Psoas muscle (tissue), 7 donors: ENCODE measurements at regions not wholly inside any gene's neighbourhood (a gene's known extent, or its start where the extent isn't known, plus 50 kb on each side); places are given as distances from the start of the nearest gene placed in this dataset.

Source experiments
- ATAC-seq, 4 donors: fragments of 200-7000 bp; cut with Tn5 transposase; one replicate each; pipeline ENCODE4 v1.9.1; 2020; ENCODE audit warnings: moderate library complexity in 3 of 4, mild to moderate bottlenecking in 2 of 4
- DNase-seq, 2 donors: peaks; one replicate each; pipeline ENCODE4 v3.0.0-alpha.2; 2020
- H3K27ac ChIP-seq: fragments of 200-600 bp; one replicate; pipeline ENCODE4 v1.8.0; 2022
- H3K27me3 ChIP-seq, 3 donors: fragments of 200-600 bp in 1 of 3; one replicate each; pipeline versions ENCODE4 v1.6.1 to v1.8.0; 2013 to 2022; ENCODE audit warnings: low read length in 2 of 3, mild to moderate bottlenecking in 2 of 3, moderate library complexity in 1 of 3; ENCODE audit not compliant: insufficient read depth in 3 of 3
- H3K36me3 ChIP-seq, 2 donors: fragments of 200-600 bp in 1 of 2; one replicate each; pipeline versions ENCODE4 v1.6.1 to v1.8.0; 2013 to 2022; ENCODE audit warnings: low read depth in 1 of 2, mild to moderate bottlenecking in 1 of 2, moderate library complexity in 1 of 2; ENCODE audit not compliant: insufficient read depth in 1 of 2
- H3K4me1 ChIP-seq: fragments of 200-600 bp; one replicate; pipeline ENCODE4 v1.8.0; 2022
- H3K4me3 ChIP-seq: fragments of 200-600 bp; one replicate; pipeline ENCODE4 v1.8.0; 2022; ENCODE audit warnings: mild to moderate bottlenecking
- H3K9me3 ChIP-seq: fragments of 200-600 bp; one replicate; pipeline ENCODE4 v1.8.0; 2022
- WGBS, 3 donors: extraction: QIAGEN DNeasy Blood & Tissue Kit; methylation state at CpG; one replicate each; pipeline versions ENCODE4 v1.1.6 to v1.1.7; 2013; 5-methylcytosine and 5-hydroxymethylcytosine counted together
- intact Hi-C, 2 donors: fragments of 100-400 bp; cut with DNase I; formaldehyde crosslinking; loops; one replicate each; pipeline versions ENCODE4 v1.11.0 to v1.14.2; 2022
- TF ChIP-seq, protein P1 (sequence below): fragments of 200-600 bp; IDR thresholded peaks from one replicate; pipeline ENCODE4 v1.8.0; 2022; ENCODE audit warnings: antibody characterized with exemption
- donor health status: healthy with polysubstance abuse.
- donor health status: DM: no; HTN: no; CAD: no; lungs with moderate emphysema.
- donor health status: Bipolar disorder and iron deficiency.
- donor health status: healthy.
- donor health status: DM: yes; HTN: yes; CAD: no.
- donor health status: DM: no; HTN: no; CAD: no.
- donor health status: DM: yes; HTN: yes; CAD: no.

DNA sequence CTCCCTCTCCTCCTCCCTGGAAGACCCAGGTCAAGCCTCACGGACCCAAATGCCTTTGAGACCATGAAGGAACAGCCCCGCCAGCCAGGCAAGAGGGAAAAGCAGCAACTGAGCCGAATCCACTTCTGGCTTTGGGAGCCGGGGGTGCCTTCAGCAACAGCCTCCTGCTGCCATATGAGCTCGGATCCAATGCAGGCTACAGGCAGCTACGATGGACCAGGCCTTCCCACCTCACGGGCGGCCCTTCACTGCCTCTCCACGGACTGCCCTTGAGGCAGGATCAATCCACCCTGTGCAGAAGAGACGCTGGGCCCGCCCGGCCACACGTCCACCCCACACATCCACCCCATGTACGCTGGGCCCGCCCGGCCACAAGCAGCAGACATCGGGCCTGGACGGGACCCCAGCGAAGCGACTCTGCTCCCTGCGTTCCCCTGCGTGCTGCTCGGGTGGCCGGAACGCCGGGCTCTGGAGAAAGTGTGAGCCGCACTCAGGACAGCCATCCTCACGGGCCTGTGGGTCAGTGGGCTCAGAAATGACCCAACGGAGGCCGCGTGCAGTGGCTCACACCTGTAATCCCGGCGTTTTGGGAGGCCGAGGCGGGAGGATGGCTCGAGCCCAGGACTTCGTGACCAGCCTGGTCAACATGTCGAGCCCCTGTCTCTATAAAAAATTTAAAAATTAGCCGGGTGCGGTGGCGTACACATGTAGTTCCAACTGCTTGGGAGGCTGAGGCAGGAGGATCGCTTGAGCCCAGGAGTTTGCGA, 82.0 kb downstream of the FOXL3 start:
- DNase-seq (peak; percentile 11 to 40), ATAC-seq (no peak)
- TF ChIP-seq, protein P1, sequence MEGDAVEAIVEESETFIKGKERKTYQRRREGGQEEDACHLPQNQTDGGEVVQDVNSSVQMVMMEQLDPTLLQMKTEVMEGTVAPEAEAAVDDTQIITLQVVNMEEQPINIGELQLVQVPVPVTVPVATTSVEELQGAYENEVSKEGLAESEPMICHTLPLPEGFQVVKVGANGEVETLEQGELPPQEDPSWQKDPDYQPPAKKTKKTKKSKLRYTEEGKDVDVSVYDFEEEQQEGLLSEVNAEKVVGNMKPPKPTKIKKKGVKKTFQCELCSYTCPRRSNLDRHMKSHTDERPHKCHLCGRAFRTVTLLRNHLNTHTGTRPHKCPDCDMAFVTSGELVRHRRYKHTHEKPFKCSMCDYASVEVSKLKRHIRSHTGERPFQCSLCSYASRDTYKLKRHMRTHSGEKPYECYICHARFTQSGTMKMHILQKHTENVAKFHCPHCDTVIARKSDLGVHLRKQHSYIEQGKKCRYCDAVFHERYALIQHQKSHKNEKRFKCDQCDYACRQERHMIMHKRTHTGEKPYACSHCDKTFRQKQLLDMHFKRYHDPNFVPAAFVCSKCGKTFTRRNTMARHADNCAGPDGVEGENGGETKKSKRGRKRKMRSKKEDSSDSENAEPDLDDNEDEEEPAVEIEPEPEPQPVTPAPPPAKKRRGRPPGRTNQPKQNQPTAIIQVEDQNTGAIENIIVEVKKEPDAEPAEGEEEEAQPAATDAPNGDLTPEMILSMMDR = no peak
- H3K9me3 ChIP-seq = no peaks in the 10 kb centered on the region
- 91 to 94% (median 92%) methylated on average over 42 to 43 of the region's 43 CpGs for WGBS, 3 donors
- no peak overlapping the region for H3K27ac ChIP-seq
- H3K36me3 ChIP-seq = no peaks in the 10 kb centered on the region
- H3K4me3 ChIP-seq = no peak overlapping the region
- intact Hi-C loops = no loop called here
- H3K4me1 ChIP-seq = no peaks in the 10 kb centered on the region
- peaks cover 0 to 16% (median 4%) of the 10 kb centered on the region in 3 donors for H3K27me3 ChIP-seq

DNA sequence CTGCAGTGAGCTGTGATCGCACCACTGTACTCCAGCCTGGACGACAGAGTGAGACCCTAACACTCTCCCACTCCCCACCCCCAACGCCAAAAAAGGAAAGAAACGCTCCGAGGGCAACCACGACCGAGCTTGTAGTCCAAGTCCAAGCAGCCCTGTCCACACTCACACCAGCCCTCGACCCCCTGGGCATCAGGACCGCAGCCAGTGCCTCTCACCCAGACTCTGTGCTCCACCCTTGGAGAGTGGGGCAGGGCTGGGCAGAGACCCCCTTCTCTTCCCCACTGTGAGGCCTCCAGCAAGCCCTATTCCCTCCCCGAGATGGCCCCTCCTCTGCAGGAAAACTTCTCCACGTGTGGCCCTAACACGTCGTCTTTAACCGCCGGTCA, 82.6 kb downstream of the FOXL3 start:
- Histone ChIP-seq H3K27me3 (peaks cover 0 to 19% (median 4%) of the 10 kb centered on the region in 3 donors), H3K4me3 (no peak overlapping the region), H3K4me1 (no peaks in the 10 kb centered on the region), H3K9me3 (no peaks in the 10 kb centered on the region), H3K27ac (no peak overlapping the region), H3K36me3 (no peaks in the 10 kb centered on the region)
- TF ChIP-seq, protein P1 = no peak
- ATAC-seq (no peak), DNase-seq (no peak)
- intact Hi-C loops = no loop called here
- WGBS, 3 donors = 78 to 84% (median 80%) methylated on average over 14 to 15 of the region's 15 CpGs

DNA sequence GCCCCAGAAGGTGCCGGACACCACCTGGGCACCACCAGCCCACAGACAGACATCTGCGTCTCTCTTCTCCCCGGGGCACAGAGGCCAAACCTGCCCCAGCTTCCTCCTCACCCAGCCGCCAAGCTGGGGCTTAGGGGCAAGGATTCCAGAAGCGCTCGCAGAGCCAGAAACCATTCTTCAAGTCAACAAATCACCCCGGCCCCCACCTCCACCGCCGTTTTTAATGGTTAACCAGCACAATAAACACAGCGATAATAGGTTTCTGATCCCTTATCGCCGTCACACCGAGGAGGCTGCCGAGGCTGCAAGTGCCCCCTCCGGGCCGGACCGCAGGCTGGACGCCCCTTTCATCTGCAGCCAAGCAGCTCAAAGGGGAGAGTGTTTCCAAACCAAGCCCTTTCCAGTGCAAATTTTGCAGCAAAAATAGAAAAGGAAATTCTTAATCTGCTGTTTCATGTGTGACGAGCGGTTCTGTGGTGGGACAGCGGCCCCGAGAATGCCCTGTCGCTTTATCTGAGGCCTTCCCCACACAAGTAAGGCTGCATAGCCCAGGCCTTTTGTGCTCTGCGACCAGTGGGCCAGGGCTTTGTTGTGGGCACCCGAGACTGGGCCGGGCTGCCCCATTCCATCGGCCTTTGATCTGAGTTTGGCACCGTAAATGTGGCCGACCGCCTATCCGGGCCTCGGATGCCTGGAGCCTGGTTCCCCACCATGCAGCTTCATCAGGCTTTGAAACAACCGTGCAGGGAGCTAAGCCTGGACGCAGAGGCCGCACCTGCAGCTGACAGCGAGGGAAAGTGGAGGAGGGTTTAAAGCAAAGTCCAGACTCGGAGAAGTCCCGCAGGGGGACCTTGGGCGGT, 83.2 kb downstream of the FOXL3 start:
- 56 to 61% (median 59%) methylated on average over 39 of the region's 39 CpGs for WGBS, 3 donors
- H3K4me3 ChIP-seq = no peak overlapping the region
- ATAC-seq (no peak), DNase-seq (peak in 1 of 2 donors; percentile 39)
- peaks cover 0 to 24% (median 4%) of the 10 kb centered on the region in 3 donors for H3K27me3 ChIP-seq
- intact Hi-C loops = no loop called here
- no peaks in the 10 kb centered on the region for H3K9me3 ChIP-seq
- no peaks in the 10 kb centered on the region for H3K36me3 ChIP-seq
- H3K4me1 ChIP-seq = no peaks in the 10 kb centered on the region
- TF ChIP-seq, protein P1 = no peak
- no peak overlapping the region for H3K27ac ChIP-seq

DNA sequence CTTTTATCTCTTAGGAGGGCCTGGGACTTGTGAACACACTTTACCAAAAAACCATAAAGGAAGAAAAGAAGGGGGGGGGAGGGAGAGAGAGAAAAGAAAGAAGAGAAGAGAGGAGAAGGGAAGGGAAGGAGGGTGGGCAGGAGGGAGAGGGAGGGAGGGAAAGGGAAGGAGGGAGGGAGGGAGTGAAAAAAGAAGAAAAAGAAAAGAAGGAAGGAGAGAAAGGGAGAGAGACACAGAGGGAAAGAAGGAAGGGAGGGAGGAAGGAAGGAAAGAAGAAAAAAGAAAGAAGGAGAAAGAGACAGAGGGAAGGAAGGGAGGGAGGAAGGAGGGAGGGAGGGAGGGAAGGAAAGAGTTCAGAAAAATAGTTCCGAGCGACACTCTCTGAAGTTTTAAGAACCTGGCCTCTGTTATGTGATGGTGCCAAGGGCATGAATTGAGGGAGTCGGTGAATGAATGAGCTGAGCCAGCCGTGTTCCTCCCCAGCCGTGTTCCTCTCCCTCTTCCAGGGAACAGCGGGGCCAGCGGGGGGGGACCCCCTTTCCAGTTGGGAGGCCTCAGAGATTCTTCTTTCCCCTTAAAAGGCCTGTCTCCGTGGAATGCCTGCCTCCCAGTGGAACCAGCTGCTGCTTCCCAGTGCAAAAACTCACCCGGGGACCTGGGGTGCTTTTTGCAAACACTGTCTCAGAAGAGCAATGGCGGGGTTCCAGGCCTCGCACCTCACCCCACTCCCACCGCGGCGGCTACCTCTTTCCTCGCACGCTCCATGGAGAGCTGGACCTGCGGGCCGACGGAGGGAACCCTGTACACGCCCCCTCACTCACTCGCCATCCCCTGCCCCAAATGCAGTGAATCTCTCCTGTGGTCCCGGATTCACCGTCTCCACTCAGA, 84.1 kb downstream of the FOXL3 start:
- ATAC-seq (no peak), DNase-seq (peak in 1 of 2 donors; percentile 19)
- peaks cover 0 to 31% (median 4%) of the 10 kb centered on the region in 3 donors for H3K27me3 ChIP-seq
- WGBS, 3 donors = 73 to 79% (median 74%) methylated on average over 23 of the region's 23 CpGs
- TF ChIP-seq, protein P1 = no peak
- H3K4me3 ChIP-seq = no peak overlapping the region
- H3K36me3 ChIP-seq = no peaks in the 10 kb centered on the region
- no peak overlapping the region for H3K27ac ChIP-seq
- no peaks in the 10 kb centered on the region for H3K9me3 ChIP-seq
- intact Hi-C loops = no loop called here
- no peaks in the 10 kb centered on the region for H3K4me1 ChIP-seq
